ENCODE measurements at regions not wholly inside any gene's neighbourhood (a gene's known extent, or its start where the extent isn't known, plus 50 kb on each side); places are given as distances from the start of the nearest gene placed in this dataset.

DNA sequence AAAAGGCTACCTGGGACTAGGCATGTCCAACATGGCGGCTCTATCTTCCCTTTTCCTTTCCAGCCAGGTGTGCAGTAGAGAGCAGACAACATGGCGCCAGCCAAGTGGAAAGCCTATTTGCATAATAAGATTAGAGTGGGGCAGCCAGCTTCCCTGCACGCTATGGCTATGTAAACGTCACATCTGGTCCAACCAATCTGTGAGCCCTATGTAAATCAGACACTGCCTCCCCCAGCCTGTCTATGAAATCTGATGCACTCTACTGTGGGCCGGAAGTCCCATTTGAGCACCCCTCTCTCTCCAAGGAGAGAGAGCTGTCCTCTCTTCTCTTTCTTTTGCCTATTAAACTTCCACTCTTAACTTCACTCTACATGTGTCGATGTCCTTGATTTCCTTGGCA, 984.9 kb upstream of the AUTS2 start:
- no peak for TF ChIP-seq EGR1 (IDR thresholded peaks at IDR 0.05; ENCODE audit: low read depth in 2 of 2)
- TF ChIP-seq, protein P1, sequence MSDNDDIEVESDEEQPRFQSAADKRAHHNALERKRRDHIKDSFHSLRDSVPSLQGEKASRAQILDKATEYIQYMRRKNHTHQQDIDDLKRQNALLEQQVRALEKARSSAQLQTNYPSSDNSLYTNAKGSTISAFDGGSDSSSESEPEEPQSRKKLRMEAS (IDR thresholded peaks at IDR 0.05), result no peak
- no peak for TF ChIP-seq NR2F2 (IDR thresholded peaks at IDR 0.05)
- TF ChIP-seq, protein P2, sequence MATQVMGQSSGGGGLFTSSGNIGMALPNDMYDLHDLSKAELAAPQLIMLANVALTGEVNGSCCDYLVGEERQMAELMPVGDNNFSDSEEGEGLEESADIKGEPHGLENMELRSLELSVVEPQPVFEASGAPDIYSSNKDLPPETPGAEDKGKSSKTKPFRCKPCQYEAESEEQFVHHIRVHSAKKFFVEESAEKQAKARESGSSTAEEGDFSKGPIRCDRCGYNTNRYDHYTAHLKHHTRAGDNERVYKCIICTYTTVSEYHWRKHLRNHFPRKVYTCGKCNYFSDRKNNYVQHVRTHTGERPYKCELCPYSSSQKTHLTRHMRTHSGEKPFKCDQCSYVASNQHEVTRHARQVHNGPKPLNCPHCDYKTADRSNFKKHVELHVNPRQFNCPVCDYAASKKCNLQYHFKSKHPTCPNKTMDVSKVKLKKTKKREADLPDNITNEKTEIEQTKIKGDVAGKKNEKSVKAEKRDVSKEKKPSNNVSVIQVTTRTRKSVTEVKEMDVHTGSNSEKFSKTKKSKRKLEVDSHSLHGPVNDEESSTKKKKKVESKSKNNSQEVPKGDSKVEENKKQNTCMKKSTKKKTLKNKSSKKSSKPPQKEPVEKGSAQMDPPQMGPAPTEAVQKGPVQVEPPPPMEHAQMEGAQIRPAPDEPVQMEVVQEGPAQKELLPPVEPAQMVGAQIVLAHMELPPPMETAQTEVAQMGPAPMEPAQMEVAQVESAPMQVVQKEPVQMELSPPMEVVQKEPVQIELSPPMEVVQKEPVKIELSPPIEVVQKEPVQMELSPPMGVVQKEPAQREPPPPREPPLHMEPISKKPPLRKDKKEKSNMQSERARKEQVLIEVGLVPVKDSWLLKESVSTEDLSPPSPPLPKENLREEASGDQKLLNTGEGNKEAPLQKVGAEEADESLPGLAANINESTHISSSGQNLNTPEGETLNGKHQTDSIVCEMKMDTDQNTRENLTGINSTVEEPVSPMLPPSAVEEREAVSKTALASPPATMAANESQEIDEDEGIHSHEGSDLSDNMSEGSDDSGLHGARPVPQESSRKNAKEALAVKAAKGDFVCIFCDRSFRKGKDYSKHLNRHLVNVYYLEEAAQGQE (IDR thresholded peaks at IDR 0.05), result no peak
- no peak for TF ChIP-seq GABPA (IDR thresholded peaks at IDR 0.05 in 1 of 2, conservative IDR thresholded peaks at IDR 0.05 in 1 of 2)
- TF ChIP-seq RXRA (IDR thresholded peaks at IDR 0.05), result no peak
- no peak for TF ChIP-seq SP1 (IDR thresholded peaks at IDR 0.05)
- TF ChIP-seq FOXA2 (IDR thresholded peaks at IDR 0.05), result no peak
- TF ChIP-seq HNF4G (IDR thresholded peaks at IDR 0.05), result no peak
- no peak for TF ChIP-seq FOXA1 (IDR thresholded peaks at IDR 0.05)
- H3K9ac ChIP-seq (ENCODE audit: low read depth in 1 of 2, low read length in 2 of 2), result no peak overlapping the region
- H3K4me3 ChIP-seq (ENCODE audit: low read depth in 1 of 3, low read length in 3 of 3), result no peak overlapping the region
- H3K36me3 ChIP-seq (ENCODE audit: control insufficient read depth in 4 of 4, insufficient read depth in 3 of 4, low read depth in 1 of 4, low read length in 3 of 4), result no peaks in the 10 kb centered on the region
- no peak overlapping the region for H3K27ac ChIP-seq (ENCODE audit: low read depth in 1 of 2, low read length in 2 of 2)
- no peaks in the 10 kb centered on the region for H3K27me3 ChIP-seq (ENCODE audit: control insufficient read depth in 4 of 4, insufficient read depth in 4 of 4, low read length in 3 of 4)
- DNase-seq (ENCODE audit: low spot score), result no peak
- H3K9me3 ChIP-seq (ENCODE audit: control insufficient read depth in 4 of 4, low read length in 3 of 4), result peaks cover 7 to 22% (median 16%) of the 10 kb centered on the region in 4 donors
- 60% methylated on average over 6 of the region's 6 CpGs for WGBS
- H3K4me1 ChIP-seq (ENCODE audit: control insufficient read depth in 4 of 4, insufficient read depth in 4 of 4, low read length in 3 of 4), result no peaks in the 10 kb centered on the region

DNA sequence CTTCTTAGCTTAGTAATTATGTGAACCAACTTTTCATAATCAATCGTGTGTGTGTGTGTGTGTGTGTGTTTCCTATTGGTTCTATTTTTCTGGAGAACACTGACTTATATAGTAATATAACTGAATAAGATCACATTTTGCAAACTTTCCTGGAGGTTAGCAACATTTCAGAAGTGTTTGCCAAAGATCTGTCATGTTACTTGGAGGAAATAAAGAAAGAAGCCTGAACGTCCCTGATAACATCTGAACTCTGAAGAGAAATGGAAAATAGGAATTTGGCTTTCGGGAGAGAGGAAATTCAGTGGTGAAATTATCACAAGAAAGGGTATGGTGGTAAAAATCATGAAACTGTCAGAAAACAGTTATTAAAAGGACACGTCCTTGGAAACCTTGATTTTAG, 984.4 kb upstream of the AUTS2 start:
- Histone ChIP-seq H3K27ac (ENCODE audit: low read depth in 1 of 2, low read length in 2 of 2) (no peak overlapping the region), H3K36me3 (ENCODE audit: control insufficient read depth in 4 of 4, insufficient read depth in 3 of 4, low read depth in 1 of 4, low read length in 3 of 4) (no peaks in the 10 kb centered on the region), H3K4me3 (ENCODE audit: low read depth in 1 of 3, low read length in 3 of 3) (no peak overlapping the region), H3K4me1 (ENCODE audit: control insufficient read depth in 4 of 4, insufficient read depth in 4 of 4, low read length in 3 of 4) (no peaks in the 10 kb centered on the region), H3K9me3 (ENCODE audit: control insufficient read depth in 4 of 4, low read length in 3 of 4) (peaks cover 7 to 18% (median 14%) of the 10 kb centered on the region in 4 donors), H3K27me3 (ENCODE audit: control insufficient read depth in 4 of 4, insufficient read depth in 4 of 4, low read length in 3 of 4) (no peaks in the 10 kb centered on the region), H3K9ac (ENCODE audit: low read depth in 1 of 2, low read length in 2 of 2) (no peak overlapping the region)
- WGBS, result 41% methylated on average over 4 of the region's 4 CpGs
- no peak for DNase-seq (ENCODE audit: low spot score)
- TF ChIP-seq HNF4A (conservative IDR thresholded peaks at IDR 0.05), result no peak
- TF ChIP-seq, protein P3, sequence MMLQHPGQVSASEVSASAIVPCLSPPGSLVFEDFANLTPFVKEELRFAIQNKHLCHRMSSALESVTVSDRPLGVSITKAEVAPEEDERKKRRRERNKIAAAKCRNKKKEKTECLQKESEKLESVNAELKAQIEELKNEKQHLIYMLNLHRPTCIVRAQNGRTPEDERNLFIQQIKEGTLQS (IDR thresholded peaks at IDR 0.05), result no peak
- no peak for TF ChIP-seq GABPA (IDR thresholded peaks at IDR 0.05 in 1 of 2, conservative IDR thresholded peaks at IDR 0.05 in 1 of 2)
- no peak for TF ChIP-seq YY1 (IDR thresholded peaks at IDR 0.05)
- TF ChIP-seq JUND (IDR thresholded peaks at IDR 0.05), result no peak
- no peak for TF ChIP-seq HNF4G (IDR thresholded peaks at IDR 0.05)
- no peak for TF ChIP-seq SP1 (IDR thresholded peaks at IDR 0.05)
- no peak for TF ChIP-seq TAF1 (conservative IDR thresholded peaks at IDR 0.05)
- no peak for TF ChIP-seq FOXA2 (IDR thresholded peaks at IDR 0.05)
- TF ChIP-seq FOXA1 (IDR thresholded peaks at IDR 0.05), result no peak
- TF ChIP-seq, protein P1 (IDR thresholded peaks at IDR 0.05), result no peak
- no peak for TF ChIP-seq RAD21 (IDR thresholded peaks at IDR 0.05)
- TF ChIP-seq, protein P2 (IDR thresholded peaks at IDR 0.05), result no peak
